Right lung (tissue), 2 donors: ENCODE measurements at regions not wholly inside any gene's neighbourhood (a gene's known extent, or its start where the extent isn't known, plus 50 kb on each side); places are given as distances from the start of the nearest gene placed in this dataset.
"Not testable (repeated sequence)": the region's sequence is repeated elsewhere in the genome, so short reads cannot be mapped to it uniquely, and the experiment has no call there.

ENCODE experiments used
- DNase-seq, 2 donors: peaks; one replicate each; pipeline ENCODE4 v3.0.0-alpha.2; 2013

- DNase-seq, result not testable (repeated sequence)
These were observed 255.9 kb downstream of the TINAG start for GRCh38 chr6:54564188-54564587.

DNA sequence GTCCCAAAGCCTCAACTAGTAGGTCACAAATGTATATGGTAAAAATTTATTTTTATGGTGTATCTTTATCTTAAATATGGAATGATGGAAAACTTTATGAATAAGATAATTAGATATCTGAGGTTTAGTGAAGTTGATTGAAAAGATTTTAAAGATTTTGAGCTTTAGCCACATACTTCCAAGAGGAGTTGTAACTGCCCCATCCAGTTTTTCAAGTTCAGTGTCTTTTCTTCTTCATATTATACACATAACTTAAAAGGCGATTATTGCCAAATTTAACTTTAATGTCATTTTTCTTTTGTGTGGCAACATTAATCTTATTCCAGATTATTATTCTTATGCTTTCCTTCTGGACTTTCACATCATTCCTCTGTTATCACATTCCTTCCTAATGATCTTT is 266.4 kb downstream of the TINAG start:
- no peak for DNase-seq

DNA sequence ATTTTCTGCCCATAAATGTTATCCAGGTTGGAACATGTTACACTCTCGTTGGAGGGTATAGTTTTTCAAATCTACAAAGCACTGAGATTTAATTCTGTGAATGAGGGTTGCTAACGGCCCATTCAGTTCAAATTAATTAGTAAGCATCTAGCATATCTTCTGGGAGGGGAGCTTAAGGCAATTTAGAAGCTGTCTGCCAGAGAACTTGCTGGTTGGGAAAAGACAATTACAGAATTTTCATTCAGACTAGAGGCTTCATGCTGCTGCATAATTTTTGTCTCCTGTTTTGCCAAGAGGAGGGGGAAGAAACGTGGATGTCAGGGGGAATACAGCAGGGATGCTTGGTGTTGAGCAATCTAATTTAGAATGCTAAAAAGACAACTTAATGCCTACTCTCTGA is 268.3 kb upstream of the FAM83B start:
- DNase-seq, result no peak

DNA sequence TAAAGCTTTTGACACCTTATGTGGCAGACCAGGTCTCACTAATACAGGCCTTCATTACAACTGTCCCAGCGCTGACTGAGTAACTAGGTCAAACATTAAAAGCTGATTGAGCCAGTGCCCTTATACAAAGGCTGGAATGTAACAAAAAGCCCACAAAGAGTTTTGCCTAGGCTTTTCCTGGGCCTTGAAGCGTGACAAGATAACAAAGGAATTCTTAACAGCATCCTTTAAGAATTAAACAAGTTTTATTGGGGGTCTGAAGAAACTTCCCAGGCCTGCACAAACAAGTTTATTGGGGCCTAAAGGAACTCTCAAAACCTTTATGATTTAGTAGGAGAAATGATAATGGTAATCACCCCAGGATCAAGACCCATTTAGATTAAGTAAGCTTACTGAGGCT is 267.6 kb upstream of the FAM83B start:
- DNase-seq, result no peak

DNA sequence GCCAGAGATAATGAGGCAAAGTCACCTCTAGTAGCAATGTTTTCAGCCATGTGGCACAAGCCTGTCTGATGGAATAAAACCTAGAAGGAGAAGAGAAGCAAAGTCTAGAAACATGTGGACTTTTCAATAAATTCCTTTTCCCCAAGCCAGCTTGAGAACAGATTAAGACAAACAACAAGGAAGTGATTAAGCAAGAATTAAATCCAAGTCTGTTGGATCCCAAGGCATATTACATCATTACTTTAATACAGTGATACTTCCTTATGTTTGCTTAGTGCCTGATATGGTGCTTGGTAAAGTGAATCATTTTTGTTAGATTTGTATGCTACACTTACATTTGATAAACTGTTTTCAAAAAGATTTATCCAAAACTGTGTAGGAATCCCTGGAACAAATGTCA is 260.3 kb upstream of the FAM83B start:
- DNase-seq, result no peak

DNA sequence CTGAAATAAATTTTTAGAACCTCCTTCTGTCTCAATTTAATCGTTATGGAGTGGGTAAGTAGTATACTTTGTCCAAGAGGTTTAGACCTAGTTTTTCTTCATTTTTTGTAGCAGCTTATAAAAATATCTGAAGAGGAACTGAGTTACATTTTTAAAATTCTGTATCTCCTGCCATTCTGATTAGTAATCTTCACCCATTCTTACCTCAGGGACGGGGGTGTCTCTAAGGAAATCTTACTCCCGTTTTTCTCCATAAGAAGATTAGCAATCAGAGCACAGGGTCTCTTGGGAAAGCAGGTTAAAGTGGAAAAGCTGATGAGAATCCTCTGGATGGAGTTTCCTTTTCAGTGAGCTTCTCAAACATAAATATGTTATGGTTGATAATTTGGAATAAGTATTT is 259.3 kb upstream of the FAM83B start:
- DNase-seq, result no peak

- no peak for DNase-seq
These were observed 258.4 kb upstream of the FAM83B start for GRCh38 chr6:54588176-54588575.

DNA sequence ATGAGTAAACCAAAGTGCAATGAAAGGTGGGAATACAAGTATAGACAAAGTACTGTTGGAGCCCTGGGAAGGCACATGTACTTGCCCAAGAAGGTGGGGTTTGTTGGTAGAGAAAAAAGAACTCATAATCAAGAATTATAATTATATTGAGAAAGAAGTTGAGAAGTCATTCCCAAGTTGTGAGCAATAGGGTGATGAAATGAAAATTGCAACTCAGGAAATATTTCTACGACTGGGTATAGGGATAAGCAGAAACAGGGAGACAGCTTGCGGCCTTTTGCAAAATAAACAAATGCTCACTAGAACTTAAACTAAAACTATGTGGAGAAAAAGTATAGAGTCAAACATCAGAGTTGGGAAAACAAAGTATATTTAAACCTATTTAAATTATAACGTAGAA is 250.7 kb upstream of the FAM83B start:
- no peak for DNase-seq

DNA sequence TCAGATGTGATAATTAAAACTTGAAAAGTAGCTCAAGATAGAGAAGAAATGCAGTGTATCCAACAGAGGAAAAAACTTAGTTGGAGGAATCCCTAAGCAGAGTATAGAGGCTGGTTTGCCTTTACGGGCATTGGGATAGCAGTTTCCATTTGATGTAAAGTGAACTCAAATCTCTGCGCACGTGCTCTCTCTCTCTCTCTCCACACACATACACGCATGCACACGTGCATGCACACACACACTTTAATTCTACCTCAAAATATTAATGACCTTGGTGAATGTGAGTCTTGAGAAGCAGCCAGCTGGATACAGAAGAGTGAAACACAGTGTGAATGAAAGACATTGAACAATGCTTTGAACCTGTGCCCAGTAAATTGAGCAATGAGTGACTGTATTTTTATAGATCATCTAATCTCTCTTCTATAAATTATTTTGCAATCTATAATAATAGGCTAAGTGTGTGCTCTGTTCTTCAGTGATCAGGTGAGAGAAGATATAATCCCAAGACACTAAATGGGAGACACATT is 247.7 kb upstream of the FAM83B start:
- DNase-seq, result no peak

GRCh38 chr6:54601600-54602300 is 244.8 kb upstream of the FAM83B start:
- DNase-seq, result no peak

DNA sequence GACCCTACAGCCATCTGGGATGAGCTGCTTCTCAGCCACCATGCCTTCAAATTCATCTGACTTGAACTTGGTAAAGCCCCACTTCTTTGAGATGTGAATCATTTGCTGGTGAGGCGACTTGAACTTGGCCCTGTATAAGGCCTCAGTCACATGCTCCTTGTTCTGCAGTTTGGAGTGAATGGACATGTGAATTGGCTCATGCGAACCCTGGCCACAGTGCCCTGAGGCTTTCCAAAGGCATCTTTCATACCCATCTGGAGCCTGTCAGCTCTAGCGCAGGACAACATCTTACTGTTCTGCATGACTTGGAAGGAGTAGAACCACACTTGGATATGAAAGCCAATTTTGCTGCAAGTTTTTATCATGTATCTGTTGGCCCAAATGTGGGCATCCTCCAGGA is 244.0 kb upstream of the FAM83B start:
- no peak for DNase-seq

GRCh38 chr6:54609981-54610380 is 236.6 kb upstream of the FAM83B start:
- DNase-seq, result no peak

GRCh38 chr6:54613596-54613995 is 233.0 kb upstream of the FAM83B start:
- no peak for DNase-seq

DNA sequence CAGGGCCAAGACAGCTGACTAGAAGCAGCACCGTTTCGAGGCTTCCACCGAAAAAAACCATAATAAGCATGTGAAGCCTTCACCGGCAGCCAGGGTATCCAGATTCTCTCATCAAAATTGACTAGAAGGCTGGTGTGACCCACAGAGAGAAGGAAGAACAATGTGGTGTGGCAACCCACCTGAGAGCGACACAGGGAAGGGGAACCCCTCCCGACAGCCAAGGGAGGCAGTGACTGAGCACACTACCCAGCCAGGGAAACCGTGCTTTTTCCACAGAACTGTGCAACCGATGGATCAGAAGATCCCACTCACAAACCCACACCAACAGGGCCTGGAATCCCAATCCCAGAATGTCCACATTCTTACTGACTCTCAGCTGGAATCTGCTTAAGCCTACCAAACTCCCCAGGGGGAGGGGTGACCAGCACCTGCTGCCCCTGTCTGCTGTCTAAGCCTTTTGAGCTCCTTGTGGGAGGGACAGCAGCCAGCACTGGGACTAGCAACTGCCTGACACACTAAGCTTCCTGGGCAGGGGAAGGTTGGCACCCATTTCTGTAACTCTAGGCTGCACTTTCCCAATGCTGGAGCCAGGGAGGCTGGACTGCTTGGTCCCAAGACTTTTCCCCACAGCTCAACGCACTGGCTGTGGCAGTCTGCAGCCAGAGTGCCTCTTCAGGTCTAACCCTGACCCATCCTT is 231.9 kb upstream of the FAM83B start:
- no peak for DNase-seq

DNA sequence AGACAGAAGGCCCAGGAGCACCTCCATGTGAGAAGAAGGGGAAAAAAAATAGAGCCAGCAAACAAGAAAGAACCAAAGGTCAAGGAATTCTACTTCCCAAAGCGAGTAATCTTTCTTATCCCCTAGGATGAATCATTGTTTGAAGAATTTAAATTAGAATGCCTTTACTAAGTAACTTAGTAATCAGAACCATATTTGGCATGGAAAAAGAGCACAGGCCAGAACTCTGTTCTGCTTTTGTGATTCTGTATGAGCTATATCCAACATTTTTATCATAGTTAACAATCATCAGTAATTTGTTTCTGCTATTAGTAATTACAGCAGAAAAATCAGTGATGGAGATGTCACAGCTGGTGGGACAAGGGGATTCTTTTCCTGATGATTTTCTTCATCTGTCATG is 228.8 kb upstream of the FAM83B start:
- DNase-seq, result peak; percentile 17

GRCh38 chr6:54618572-54618971 is 228.0 kb upstream of the FAM83B start:
- DNase-seq, result no peak

DNA sequence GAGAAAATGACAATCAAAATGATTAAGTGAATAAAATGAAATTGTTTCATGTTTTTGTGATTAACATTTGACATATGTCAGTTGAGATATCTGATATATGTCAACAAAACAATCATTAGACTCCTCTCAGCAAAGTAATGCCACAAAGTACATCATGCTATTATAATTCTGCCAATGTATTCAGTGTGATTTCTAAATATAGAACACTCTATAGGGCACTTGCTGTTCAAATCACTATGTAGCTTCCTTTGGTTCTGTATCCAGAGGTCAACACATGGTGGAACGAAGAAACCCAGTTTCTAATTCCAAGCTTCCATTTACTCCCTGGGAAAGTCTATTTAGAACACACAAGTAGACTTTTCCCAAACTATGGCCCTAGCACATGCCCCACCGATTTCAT is 227.5 kb upstream of the FAM83B start:
- DNase-seq, result no peak

GRCh38 chr6:54621285-54621684 is 225.3 kb upstream of the FAM83B start:
- DNase-seq, result no peak

DNA sequence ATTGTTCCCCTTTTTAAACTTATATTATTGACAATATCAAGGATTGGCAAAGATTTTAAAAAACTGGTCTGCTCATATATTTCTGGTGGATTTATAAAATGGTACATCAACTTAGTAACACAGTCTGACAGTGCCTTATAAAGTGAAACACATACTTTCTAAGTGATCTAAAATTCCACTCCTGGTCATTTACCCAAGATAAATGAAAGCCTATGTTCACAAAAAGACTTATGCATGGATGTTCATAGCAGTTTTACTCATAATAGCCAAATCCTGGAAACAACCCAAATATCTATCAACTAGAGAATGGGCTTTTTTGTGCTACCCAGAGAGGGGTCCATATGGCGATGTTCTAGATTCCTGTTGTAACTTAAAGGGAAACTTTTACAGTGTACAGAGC is 222.4 kb upstream of the FAM83B start:
- no peak for DNase-seq

DNA sequence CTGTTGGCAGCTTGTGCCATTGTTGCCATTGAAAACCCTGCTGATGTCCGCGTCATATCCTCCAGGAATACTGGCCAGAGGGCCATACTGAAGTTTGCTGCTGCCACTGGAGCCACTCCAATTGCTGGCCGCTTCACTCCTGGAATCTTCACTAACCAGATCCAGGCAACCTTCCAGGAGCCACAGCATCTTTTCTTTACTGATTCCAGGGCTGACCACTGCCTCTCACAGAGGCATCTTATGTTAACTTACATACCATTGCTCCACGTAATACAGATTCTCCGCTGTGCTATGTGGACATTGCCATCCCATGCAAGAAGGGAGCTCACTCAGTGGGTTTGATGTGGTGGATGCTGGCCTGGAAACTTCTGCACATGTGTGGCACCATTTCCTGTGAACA is 221.8 kb upstream of the FAM83B start:
- no peak for DNase-seq

GRCh38 chr6:54629131-54629530 is 217.4 kb upstream of the FAM83B start:
- no peak for DNase-seq

DNA sequence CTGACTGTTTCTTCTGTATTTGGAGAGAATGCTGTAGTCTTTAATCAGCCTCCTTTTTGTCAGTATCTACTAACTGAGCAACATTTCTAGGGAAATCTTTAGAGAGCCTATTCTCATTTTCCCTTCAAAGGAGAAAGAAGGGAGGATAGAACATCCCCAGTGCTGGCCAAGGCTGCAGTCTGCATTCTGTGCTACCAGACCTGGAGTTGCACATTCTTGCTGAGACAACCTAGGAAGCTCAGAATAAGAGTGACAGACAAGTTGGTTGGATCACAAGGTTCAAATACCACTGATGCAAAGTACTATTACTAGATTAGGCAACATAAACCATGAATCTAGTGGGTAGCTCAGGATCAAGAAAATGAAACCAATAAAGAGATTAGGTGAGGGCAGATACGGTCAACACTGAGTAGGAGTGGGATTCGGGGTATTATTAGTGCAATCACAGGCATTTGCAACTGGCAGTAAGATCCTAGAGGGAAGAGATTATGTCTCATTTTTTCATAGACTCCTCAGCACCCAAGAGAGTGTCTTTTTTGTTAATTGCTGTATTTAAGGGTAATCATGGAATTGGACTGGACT is 213.5 kb upstream of the FAM83B start:
- DNase-seq, result no peak

GRCh38 chr6:54633601-54634000 is 213.0 kb upstream of the FAM83B start:
- no peak for DNase-seq
